ENCODE measurements at regions not wholly inside any gene's neighbourhood (a gene's known extent, or its start where the extent isn't known, plus 50 kb on each side); places are given as distances from the start of the nearest gene placed in this dataset.

DNA sequence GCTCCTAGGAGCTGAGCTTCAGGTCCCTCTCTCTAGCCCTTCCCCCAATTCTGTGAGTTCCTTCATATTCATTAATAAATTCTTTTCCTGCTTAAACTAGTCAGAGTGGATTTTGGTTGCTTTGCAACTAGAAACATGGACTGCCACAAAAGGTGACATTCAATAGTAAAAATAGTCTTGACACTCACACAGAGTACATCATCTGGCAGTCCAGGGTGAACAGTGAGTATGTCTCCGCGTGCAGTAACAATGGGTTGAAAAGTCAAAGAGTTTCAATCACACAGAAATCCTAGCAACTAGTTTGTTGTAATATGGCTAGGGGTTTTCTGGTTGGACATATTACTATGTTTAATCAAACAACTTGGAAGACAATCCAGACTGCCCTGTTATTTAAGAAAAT lies 168.8 kb upstream of the TBX20 start:
- Histone ChIP-seq H3K36me3 (ENCODE audit: insufficient read depth, low read length) (no peaks in the 10 kb centered on the region), H3K4me1 (ENCODE audit: insufficient read depth, low read length) (no peaks in the 10 kb centered on the region), H3K9me3 (ENCODE audit: control insufficient read depth, insufficient read depth, low read length) (0 out of 2 replicates have a peak, but pooled peaks cover 2% of the 10 kb centered on the region), H3K9ac (ENCODE audit: low read depth, low read length) (no peak overlapping the region)

DNA sequence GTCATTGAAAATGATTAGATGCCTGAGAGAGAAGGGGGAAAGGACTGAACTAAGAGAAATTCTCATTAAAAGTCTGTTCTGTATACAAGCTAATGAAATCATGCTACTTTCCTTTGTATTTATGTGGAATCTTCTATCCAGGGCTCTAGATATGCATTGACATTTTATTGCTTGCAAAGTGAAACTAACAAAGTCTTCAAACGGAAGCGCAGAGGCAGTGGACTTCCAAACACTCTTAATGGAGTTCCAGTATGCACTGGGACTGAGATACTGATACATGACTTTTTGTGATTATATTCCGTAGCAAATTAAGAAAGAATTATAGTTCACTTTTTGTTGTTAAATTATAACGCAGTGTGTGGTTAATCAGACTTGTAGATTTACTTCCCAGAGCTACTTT lies 166.8 kb upstream of the TBX20 start:
- Histone ChIP-seq H3K4me1 (ENCODE audit: insufficient read depth, low read length) (no peaks in the 10 kb centered on the region), H3K9ac (ENCODE audit: low read depth, low read length) (no peak overlapping the region), H3K9me3 (ENCODE audit: control insufficient read depth, insufficient read depth, low read length) (no peaks in the 10 kb centered on the region), H3K36me3 (ENCODE audit: insufficient read depth, low read length) (no peaks in the 10 kb centered on the region)

DNA sequence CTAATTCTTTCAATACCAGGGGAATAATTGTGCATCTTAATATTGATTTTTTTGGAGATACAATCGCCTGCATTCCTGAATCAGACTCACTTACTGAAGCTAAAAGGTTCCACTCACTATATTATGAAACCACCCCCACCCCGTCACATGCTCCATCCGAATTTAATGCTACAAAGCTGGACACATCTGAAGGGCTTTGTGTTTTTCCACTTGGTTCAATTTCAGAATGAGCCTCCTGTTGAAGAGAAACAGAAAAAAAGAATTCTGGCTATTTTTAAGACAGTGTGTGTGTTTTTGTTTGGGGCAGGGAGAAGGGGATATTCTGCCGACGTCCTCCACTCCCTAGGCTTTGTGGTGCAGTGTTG lies 165.5 kb upstream of the TBX20 start:
- Histone ChIP-seq H3K9me3 (ENCODE audit: control insufficient read depth, insufficient read depth, low read length) (no peaks in the 10 kb centered on the region), H3K4me1 (ENCODE audit: insufficient read depth, low read length) (no peaks in the 10 kb centered on the region), H3K36me3 (ENCODE audit: insufficient read depth, low read length) (no peaks in the 10 kb centered on the region), H3K9ac (ENCODE audit: low read depth, low read length) (no peak overlapping the region)

DNA sequence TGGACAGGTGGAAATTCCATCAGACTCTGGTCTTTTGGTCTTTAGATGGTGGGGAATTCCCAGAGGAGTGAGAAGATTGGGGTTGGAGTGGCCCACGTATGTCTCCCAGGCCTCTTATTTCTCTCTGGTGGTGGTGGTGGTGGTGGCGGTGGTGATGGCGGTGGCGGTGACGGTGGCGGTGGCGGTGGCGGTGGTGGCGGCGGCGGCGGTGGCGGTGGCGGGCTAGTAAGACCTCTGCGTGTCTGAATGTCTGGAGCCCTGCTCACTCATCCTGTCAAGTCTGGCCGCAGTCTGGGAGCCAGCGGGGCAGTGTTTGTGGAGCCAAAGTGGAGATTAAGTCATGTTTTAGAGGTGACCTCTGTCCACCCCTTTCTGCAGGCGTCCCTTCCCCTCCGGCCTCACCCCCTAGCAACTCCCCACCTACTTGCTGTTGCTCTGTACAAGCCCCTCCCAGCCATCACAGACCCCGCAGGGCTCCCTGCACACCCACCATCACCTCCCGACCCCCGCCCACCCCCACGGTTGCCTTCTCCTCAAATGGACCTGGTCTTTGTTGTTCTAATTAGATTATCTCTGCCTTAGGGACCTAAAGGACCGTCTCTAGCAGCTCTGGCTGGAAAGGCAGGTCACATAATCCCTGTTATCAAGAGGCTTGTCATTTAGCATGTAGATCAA lies 165.0 kb upstream of the TBX20 start:
- H3K36me3 ChIP-seq (ENCODE audit: insufficient read depth, low read length) = no peaks in the 10 kb centered on the region
- no peaks in the 10 kb centered on the region for H3K4me1 ChIP-seq (ENCODE audit: insufficient read depth, low read length)
- H3K9me3 ChIP-seq (ENCODE audit: control insufficient read depth, insufficient read depth, low read length) = no peaks in the 10 kb centered on the region
- H3K9ac ChIP-seq (ENCODE audit: low read depth, low read length) = no peak overlapping the region

DNA sequence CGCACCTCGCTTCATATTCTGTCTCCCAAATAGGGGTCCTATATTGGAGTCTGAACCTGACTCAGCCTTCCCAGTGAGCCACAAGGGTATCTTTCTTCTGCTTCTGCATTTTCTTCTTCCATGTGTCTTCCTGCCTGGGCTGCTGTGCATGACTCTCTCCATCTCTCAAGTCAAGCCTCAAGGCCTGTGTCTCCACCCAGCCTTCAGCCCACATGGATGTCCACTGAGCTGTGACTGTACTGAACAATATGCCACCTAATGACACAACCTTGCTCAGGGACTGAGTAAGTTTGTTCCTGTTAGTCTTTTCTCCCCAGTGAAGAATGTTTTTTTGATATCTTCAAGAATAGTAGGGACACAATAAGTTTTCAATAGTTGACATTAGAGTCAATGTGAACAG lies 162.7 kb upstream of the TBX20 start:
- H3K9ac ChIP-seq (ENCODE audit: low read depth, low read length) = no peak overlapping the region
- H3K9me3 ChIP-seq (ENCODE audit: control insufficient read depth, insufficient read depth, low read length) = no peaks in the 10 kb centered on the region
- H3K4me1 ChIP-seq (ENCODE audit: insufficient read depth, low read length) = no peaks in the 10 kb centered on the region
- H3K36me3 ChIP-seq (ENCODE audit: insufficient read depth, low read length) = no peaks in the 10 kb centered on the region

DNA sequence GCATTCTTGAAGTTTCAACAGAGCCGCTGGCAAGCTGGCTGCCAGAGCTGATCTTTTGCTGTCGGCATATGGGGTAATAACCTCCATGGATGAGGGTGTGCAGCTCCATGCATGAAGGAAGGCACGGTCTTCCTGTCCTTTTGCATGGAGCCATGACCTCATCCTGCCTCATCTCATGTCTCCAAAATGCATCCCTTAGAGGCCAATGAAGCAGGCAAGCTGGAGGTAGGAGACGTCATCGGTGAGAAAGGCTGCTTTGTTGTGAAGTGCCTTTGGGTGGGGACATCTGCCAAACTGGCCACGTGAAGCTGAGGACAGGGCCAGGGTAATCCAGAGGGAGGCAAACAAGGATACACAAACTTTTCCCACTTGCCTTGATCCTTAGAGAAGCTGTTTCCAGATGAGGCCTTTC lies 161.5 kb upstream of the TBX20 start:
- Histone ChIP-seq H3K9ac (ENCODE audit: low read depth, low read length) (no peak overlapping the region), H3K4me1 (ENCODE audit: insufficient read depth, low read length) (no peaks in the 10 kb centered on the region), H3K9me3 (ENCODE audit: control insufficient read depth, insufficient read depth, low read length) (no peaks in the 10 kb centered on the region), H3K36me3 (ENCODE audit: insufficient read depth, low read length) (no peaks in the 10 kb centered on the region)

DNA sequence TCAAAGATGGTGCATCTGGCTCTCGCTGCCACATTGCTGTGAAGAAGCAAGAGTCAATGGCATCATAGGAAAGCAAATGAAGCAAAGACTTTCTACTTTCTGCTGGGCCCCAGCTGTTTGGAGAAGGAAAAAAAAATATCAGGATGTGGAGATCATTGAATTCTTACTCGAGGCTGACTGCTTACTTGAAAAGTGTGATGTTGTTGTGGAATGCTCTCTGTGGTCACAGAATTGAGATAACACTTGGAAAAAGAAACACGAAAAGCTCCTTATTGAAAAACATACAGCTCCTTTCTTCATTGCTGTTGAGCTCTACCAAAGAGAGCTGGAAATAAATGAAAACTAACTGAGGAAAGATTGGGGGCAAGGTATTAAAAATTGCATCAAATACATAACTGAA lies 157.4 kb upstream of the TBX20 start:
- Histone ChIP-seq H3K9me3 (ENCODE audit: control insufficient read depth, insufficient read depth, low read length) (no peaks in the 10 kb centered on the region), H3K9ac (ENCODE audit: low read depth, low read length) (no peak overlapping the region), H3K36me3 (ENCODE audit: insufficient read depth, low read length) (no peaks in the 10 kb centered on the region), H3K4me1 (ENCODE audit: insufficient read depth, low read length) (no peaks in the 10 kb centered on the region)

DNA sequence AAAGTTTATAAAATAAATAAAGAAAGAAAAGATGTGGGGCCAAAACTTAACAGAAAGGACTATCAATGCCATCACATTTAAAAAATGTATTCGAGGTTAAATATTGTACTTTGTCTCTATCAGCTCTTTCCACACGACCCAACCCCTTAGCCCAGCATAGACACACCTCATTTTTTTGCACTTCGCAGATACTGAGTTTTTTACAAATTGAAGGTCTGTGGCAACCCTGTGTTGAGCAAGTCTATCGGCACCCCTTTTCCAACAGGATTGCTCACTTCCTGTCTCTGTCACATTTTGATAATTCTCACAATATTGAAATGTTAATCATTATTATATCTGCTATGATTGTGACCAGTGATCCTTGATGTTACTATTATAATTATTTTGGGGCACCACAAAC lies 151.6 kb upstream of the TBX20 start:
- Histone ChIP-seq H3K36me3 (ENCODE audit: insufficient read depth, low read length) (no peaks in the 10 kb centered on the region), H3K9ac (ENCODE audit: low read depth, low read length) (no peak overlapping the region), H3K9me3 (ENCODE audit: control insufficient read depth, insufficient read depth, low read length) (no peaks in the 10 kb centered on the region)

DNA sequence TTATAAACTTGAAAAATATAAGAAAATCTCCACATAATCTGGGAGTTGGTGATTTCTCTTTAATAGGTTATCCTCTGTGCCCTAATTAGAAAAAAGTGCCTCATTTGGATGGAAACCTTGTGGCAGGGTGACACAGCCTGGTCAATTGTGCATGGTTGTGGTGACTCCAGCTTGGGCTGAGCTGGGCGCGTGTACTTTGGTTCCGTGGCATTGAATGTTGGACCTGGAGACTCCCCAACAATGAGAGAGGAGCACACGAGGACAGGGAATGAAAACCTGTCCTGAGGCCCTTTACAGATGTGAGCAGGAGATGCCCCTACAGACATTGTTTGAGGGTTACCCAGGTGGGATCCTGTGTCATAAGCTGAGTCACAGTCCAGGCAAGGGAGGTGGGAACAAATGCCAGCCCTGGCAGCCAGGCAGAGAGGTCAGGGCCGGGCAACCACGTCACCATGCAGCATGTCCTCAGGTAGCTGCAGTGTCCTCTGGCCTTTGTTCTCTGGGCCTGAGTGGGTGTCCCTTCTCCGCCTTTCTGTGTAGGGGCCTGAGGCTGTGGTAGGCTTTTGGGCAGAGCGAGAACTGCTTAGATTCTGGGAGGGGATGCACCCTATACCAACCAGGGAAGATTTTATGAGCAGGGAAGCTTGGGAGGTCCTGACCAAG lies 147.4 kb upstream of the TBX20 start:
- H3K9me3 ChIP-seq (ENCODE audit: control insufficient read depth, insufficient read depth, low read length) = no peaks in the 10 kb centered on the region
- no peaks in the 10 kb centered on the region for H3K4me1 ChIP-seq (ENCODE audit: insufficient read depth, low read length)
- no peaks in the 10 kb centered on the region for H3K36me3 ChIP-seq (ENCODE audit: insufficient read depth, low read length)
- no peak overlapping the region for H3K9ac ChIP-seq (ENCODE audit: low read depth, low read length)

More for the DNA sequence above, 151.6 kb upstream of the TBX20 start:
- H3K4me1 ChIP-seq (ENCODE audit: insufficient read depth, low read length) = no peaks in the 10 kb centered on the region

DNA sequence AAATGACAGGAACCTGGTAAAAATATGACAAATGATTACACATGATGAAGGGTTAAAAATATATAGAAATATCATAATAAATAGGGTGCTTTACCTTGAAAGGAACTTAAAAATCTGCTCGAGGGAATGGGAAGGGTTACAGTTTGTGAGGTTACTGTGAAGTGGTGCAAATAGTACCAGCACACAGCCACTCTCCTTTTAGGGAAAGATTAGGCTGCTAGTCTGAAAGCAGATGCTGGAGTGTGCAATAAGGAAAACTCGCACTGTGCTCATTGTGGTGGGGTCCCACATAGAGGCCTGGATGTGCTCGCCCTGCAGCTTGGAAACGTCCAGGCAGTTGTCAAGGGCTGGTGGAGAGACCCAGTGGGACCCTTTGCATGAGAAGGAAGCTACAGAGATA lies 145.9 kb upstream of the TBX20 start:
- no peak overlapping the region for H3K9ac ChIP-seq (ENCODE audit: low read depth, low read length)
- no peaks in the 10 kb centered on the region for H3K9me3 ChIP-seq (ENCODE audit: control insufficient read depth, insufficient read depth, low read length)
- no peaks in the 10 kb centered on the region for H3K4me1 ChIP-seq (ENCODE audit: insufficient read depth, low read length)

DNA sequence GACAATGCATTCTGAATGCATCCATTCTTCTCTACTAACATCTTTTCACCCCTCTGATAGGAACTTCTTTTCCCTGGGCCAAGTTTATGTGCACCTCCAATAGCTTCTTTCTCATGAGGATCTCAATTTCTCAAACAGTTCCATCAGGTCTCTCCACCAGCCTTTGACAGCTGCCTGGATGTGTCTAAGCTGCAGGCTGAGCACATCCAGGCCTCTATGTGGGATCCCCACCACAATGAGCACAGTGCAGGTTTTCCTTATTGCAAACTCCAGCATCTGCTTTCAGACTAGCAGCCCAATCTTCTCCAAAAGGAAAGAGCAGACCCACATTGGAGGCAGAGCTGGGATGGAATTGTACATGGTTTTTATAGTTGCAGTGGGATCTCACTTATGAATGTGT lies 145.3 kb upstream of the TBX20 start:
- no peak overlapping the region for H3K9ac ChIP-seq (ENCODE audit: low read depth, low read length)
- H3K4me1 ChIP-seq (ENCODE audit: insufficient read depth, low read length) = no peaks in the 10 kb centered on the region
- no peaks in the 10 kb centered on the region for H3K9me3 ChIP-seq (ENCODE audit: control insufficient read depth, insufficient read depth, low read length)
- no peaks in the 10 kb centered on the region for H3K36me3 ChIP-seq (ENCODE audit: insufficient read depth, low read length)

More for the DNA sequence above, 145.9 kb upstream of the TBX20 start:
- no peaks in the 10 kb centered on the region for H3K36me3 ChIP-seq (ENCODE audit: insufficient read depth, low read length)

DNA sequence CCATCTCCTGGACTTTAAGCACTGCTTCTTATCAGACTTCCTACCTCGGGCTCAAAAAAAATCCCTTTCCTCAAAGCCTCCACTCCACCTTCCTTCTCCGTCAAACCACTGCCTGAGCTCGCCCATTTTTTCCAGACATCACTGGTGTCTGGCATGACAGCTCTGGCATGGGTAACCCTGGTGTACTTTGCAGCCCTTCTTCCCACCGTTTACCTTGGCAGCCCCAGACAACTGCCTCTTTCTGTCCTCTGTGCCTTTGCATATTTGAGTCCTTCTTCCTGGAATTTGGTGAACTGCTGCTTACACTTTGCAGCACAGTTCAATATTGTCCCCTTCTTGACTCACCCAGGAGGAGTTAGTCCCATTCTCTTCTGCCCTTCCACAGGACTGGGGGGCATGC lies 144.6 kb upstream of the TBX20 start:
- Histone ChIP-seq H3K36me3 (ENCODE audit: insufficient read depth, low read length) (no peaks in the 10 kb centered on the region), H3K9ac (ENCODE audit: low read depth, low read length) (no peak overlapping the region), H3K4me1 (ENCODE audit: insufficient read depth, low read length) (no peaks in the 10 kb centered on the region), H3K9me3 (ENCODE audit: control insufficient read depth, insufficient read depth, low read length) (no peaks in the 10 kb centered on the region)

DNA sequence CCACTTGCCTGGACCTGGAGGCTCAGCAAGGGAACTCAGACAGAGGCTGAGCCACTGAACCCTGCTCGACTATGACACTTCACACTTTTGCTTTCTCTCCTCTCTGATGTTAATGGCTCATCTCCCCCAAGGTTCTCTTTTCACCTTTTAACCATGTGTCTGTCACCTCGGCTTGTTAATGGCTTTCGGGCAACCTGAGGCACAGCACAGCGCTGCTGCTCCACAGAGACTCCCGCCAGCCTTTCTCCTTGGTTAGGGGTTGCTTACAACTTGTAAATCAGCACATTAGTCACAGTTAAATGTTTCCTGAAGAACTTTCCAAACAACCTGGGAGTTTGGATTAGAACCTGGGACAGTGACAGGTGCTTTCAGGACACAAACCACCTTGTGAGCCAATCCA lies 136.2 kb upstream of the TBX20 start:
- Histone ChIP-seq H3K9ac (ENCODE audit: low read depth, low read length) (no peak overlapping the region), H3K36me3 (ENCODE audit: insufficient read depth, low read length) (no peaks in the 10 kb centered on the region)

DNA sequence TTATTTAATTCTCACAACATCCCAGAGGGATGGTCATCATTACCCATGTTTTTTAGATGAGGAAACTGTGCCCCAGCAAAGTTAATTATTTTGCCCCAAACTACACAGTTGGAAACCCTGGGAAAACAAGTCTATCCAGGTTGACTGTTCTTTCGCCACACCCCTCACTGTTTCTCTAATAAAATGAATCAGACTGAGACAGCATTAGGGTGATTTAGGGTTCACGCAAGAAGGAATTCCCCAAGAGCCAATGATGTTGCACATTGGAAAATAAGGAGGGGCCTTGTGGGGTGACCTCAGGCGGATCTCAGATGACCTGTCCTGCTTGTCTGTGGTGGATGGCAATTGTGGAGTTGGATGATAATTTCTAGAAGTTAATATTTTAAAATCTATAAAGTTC lies 135.7 kb upstream of the TBX20 start:
- Histone ChIP-seq H3K4me1 (ENCODE audit: insufficient read depth, low read length) (no peaks in the 10 kb centered on the region), H3K36me3 (ENCODE audit: insufficient read depth, low read length) (no peaks in the 10 kb centered on the region), H3K9me3 (ENCODE audit: control insufficient read depth, insufficient read depth, low read length) (no peaks in the 10 kb centered on the region), H3K9ac (ENCODE audit: low read depth, low read length) (no peak overlapping the region)

More for the DNA sequence above, 136.2 kb upstream of the TBX20 start:
- Histone ChIP-seq H3K9me3 (ENCODE audit: control insufficient read depth, insufficient read depth, low read length) (no peaks in the 10 kb centered on the region), H3K4me1 (ENCODE audit: insufficient read depth, low read length) (no peaks in the 10 kb centered on the region)

DNA sequence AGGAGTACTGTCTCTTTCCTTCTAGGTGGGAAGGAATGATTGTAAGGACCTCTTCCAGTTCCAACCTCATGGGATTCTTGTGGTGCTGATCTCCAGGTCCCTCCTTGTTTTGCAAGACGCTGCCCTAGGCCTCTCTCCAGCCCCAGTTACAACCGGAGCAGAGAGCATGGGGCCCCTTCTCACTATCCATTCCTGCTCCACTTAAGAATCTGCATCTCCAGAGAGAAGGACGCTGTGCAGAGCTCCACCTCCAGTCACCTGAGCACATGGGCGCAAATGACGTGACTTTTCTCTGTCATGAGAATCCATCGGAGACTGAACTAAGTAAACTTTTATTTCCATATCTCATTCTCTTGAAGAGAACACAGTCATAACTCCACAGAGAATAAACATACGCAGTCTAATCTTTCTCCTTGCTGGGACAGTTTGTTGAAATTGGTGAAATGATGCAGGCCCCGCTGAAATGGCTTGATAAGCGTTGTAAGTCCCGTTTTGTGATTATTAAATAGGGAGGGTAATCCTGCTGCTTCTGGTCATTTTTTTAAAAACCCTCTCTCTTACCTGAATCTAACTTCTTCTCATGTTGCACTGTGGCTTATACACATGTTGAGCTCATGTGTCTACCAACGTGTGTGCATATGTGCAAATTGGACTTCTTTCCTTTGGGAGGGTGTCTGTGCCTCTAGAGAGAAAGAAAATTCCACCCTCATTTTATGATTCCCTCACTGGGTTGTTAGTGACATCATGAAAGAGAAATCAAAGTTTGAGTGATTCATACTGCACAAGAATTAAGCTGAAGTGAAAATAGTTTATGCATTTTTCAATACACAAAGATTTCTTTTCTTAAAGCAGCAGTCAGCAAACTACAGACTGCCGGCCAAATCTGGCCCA lies 133.2 kb upstream of the TBX20 start:
- H3K9me3 ChIP-seq (ENCODE audit: control insufficient read depth, insufficient read depth, low read length) = no peaks in the 10 kb centered on the region
- no peaks in the 10 kb centered on the region for H3K36me3 ChIP-seq (ENCODE audit: insufficient read depth, low read length)
- no peak overlapping the region for H3K9ac ChIP-seq (ENCODE audit: low read depth, low read length)
- H3K4me1 ChIP-seq (ENCODE audit: insufficient read depth, low read length) = no peaks in the 10 kb centered on the region
